H9 (cell line): ENCODE measurements at regions not wholly inside any gene's neighbourhood (a gene's known extent, or its start where the extent isn't known, plus 50 kb on each side); places are given as distances from the start of the nearest gene placed in this dataset.

Experiments used
- DNase-seq: peaks from one replicate; pipeline ENCODE4 v3.0.0-alpha.2; 2017
- H2AFZ ChIP-seq: one replicate; pipeline ENCODE4 v1.6.1; 2013; ENCODE audit warnings: mild to moderate bottlenecking, low read length, control low read depth, moderate library complexity
- H2AK5ac ChIP-seq: 2 replicates; pipeline ENCODE4 v1.6.1; 2013; ENCODE audit warnings: low read length, control low read depth, mixed read lengths; ENCODE audit not compliant: insufficient read length
- H2BK120ac ChIP-seq: one replicate; pipeline ENCODE4 v1.6.1; 2013; ENCODE audit warnings: low read depth, mild to moderate bottlenecking, low read length, control low read depth, inconsistent platforms; ENCODE audit not compliant: poor library complexity, severe bottlenecking
- H2BK12ac ChIP-seq: 2 replicates; pipeline ENCODE4 v1.6.1; 2013; ENCODE audit warnings: low read length, control low read depth, mixed read lengths, low read depth; ENCODE audit not compliant: insufficient read length
- H2BK15ac ChIP-seq: 2 replicates; pipeline ENCODE4 v1.6.1; 2013; ENCODE audit warnings: low read depth, low read length, control low read depth
- H2BK20ac ChIP-seq: one replicate; pipeline ENCODE4 v1.6.1; 2013; ENCODE audit warnings: low read depth, mild to moderate bottlenecking, low read length, control low read depth, inconsistent platforms; ENCODE audit not compliant: poor library complexity, severe bottlenecking
- H2BK5ac ChIP-seq: 2 replicates; pipeline ENCODE4 v1.6.1; 2013; ENCODE audit warnings: low read length, control low read depth, mixed read lengths; ENCODE audit not compliant: insufficient read length
- H3K14ac ChIP-seq: 2 replicates; pipeline ENCODE4 v1.6.1; 2013; ENCODE audit warnings: low read length, control low read depth; ENCODE audit not compliant: insufficient read depth
- H3K18ac ChIP-seq: 2 replicates; pipeline ENCODE4 v1.6.1; 2013; ENCODE audit warnings: low read depth, mild to moderate bottlenecking, mixed read lengths, low read length, control low read depth; ENCODE audit not compliant: insufficient read length
- H3K23ac ChIP-seq: 2 replicates; pipeline ENCODE4 v1.6.1; 2013; ENCODE audit warnings: low read length, control low read depth, mixed read lengths, low read depth; ENCODE audit not compliant: insufficient read length
- H3K23me2 ChIP-seq: 2 replicates; pipeline ENCODE4 v1.6.1; 2013; ENCODE audit warnings: low read depth, mild to moderate bottlenecking, mixed read lengths, low read length, control low read depth; ENCODE audit not compliant: insufficient read length, poor library complexity, severe bottlenecking
- H3K27ac ChIP-seq: 2 replicates; pipeline ENCODE4 v1.5.1; 2013; ENCODE audit warnings: low read length, control low read depth, mixed read lengths, low read depth; ENCODE audit not compliant: insufficient read length
- H3K27me3 ChIP-seq: 2 replicates; pipeline ENCODE4 v1.6.1; 2013; ENCODE audit warnings: low read length, control low read depth, inconsistent platforms; ENCODE audit not compliant: insufficient read depth
- H3K4ac ChIP-seq: 2 replicates; pipeline ENCODE4 v1.6.1; 2013; ENCODE audit warnings: low read depth, mild to moderate bottlenecking, control low read depth, inconsistent platforms, low read length, moderate library complexity
- H3K4me1 ChIP-seq: 2 replicates; pipeline ENCODE4 v1.6.1; 2013; ENCODE audit warnings: low read length, control low read depth, inconsistent platforms; ENCODE audit not compliant: insufficient read depth
- H3K4me2 ChIP-seq: 2 replicates; pipeline ENCODE4 v1.6.1; 2013; ENCODE audit warnings: low read length, control low read depth, mixed read lengths; ENCODE audit not compliant: insufficient read length, insufficient read depth
- H3K56ac ChIP-seq: 2 replicates; pipeline ENCODE4 v1.6.1; 2013; ENCODE audit warnings: low read depth, mild to moderate bottlenecking, mixed read lengths, low read length, control low read depth; ENCODE audit not compliant: insufficient read length
- H3K79me1 ChIP-seq: 2 replicates; pipeline ENCODE4 v1.6.1; 2013; ENCODE audit warnings: low read depth, mild to moderate bottlenecking, moderate library complexity, low read length, control low read depth, inconsistent platforms; ENCODE audit not compliant: insufficient read depth, poor library complexity, severe bottlenecking
- H3K79me2 ChIP-seq: 2 replicates; pipeline ENCODE4 v1.6.1; 2013; ENCODE audit warnings: low read length, control low read depth, inconsistent platforms; ENCODE audit not compliant: insufficient read depth
- H3K9ac ChIP-seq: 2 replicates; pipeline ENCODE4 v1.6.1; 2013; ENCODE audit warnings: low read length, control low read depth, mixed read lengths; ENCODE audit not compliant: insufficient read length; ENCODE audit errors: extremely low read depth
- H3K9me3 ChIP-seq: one replicate; pipeline ENCODE4 v1.6.1; 2013; ENCODE audit warnings: low read depth, low read length, inconsistent platforms; ENCODE audit not compliant: control insufficient read depth
- H3T11ph ChIP-seq: one replicate; pipeline ENCODE4 v1.6.1; 2013; ENCODE audit warnings: mild to moderate bottlenecking, low read length, control low read depth, inconsistent platforms
- H4K20me1 ChIP-seq: one replicate; pipeline ENCODE4 v1.6.1; 2013; ENCODE audit not compliant: control insufficient read depth, insufficient read length, insufficient read depth
- H4K5ac ChIP-seq: 2 replicates; pipeline ENCODE4 v1.6.1; 2013; ENCODE audit warnings: low read depth, mild to moderate bottlenecking, mixed read lengths, low read length, control low read depth; ENCODE audit not compliant: insufficient read length
- H4K8ac ChIP-seq: replicated peaks from 2 replicates; pipeline ENCODE4 v1.6.1; 2013; ENCODE audit warnings: low read length, control low read depth, mixed read lengths, low read depth; ENCODE audit not compliant: insufficient read length
- H4K91ac ChIP-seq: 2 replicates; pipeline ENCODE4 v1.6.1; 2013; ENCODE audit warnings: low read depth, mild to moderate bottlenecking, moderate library complexity, mixed read lengths, low read length, control low read depth; ENCODE audit not compliant: insufficient read length
- H3K27ac Mint-ChIP-seq, 3 experiments: 2 replicates in 2 of 3; 3 replicates in 1 of 3; pipeline ENCODE4 v1.8.0; 2020 to 2021; ENCODE audit warnings: mixed read lengths in 3 of 3, mild to moderate bottlenecking in 1 of 3, moderate library complexity in 1 of 3
- H3K27me3 Mint-ChIP-seq: 2 replicates; pipeline ENCODE4 v1.8.0; 2021; ENCODE audit warnings: low read depth, mild to moderate bottlenecking, moderate library complexity, mixed read lengths
- H3K36me3 Mint-ChIP-seq, 3 experiments: 2 replicates in 2 of 3; 3 replicates in 1 of 3; pipeline ENCODE4 v1.8.0; 2020 to 2021; ENCODE audit warnings: low read depth in 3 of 3, mixed read lengths in 3 of 3; ENCODE audit not compliant: insufficient read depth in 1 of 3
- H3K4me1 Mint-ChIP-seq, 2 experiments: 2 replicates each; pipeline ENCODE4 v1.8.0; 2020; ENCODE audit warnings: mixed read lengths in 2 of 2
- H3K4me3 Mint-ChIP-seq, 2 experiments: 2 replicates in 1 of 2; 3 replicates in 1 of 2; pipeline ENCODE4 v1.8.0; 2020 to 2021; ENCODE audit warnings: mild to moderate bottlenecking in 2 of 2, mixed read lengths in 2 of 2, moderate library complexity in 1 of 2
- H3K9me3 Mint-ChIP-seq, 2 experiments: 2 replicates in 1 of 2; 3 replicates in 1 of 2; pipeline ENCODE4 v1.8.0; 2020; ENCODE audit warnings: mild to moderate bottlenecking in 2 of 2, mixed read lengths in 2 of 2, moderate library complexity in 1 of 2
- WGBS: extraction: QIAGEN DNeasy Blood & Tissue Kit; methylation state at CpG from one replicate; pipeline ENCODE4 v1.1.7; 2013; ENCODE audit warnings: missing lambda C conversion rate, low lambda C conversion rate, mixed read lengths; ENCODE audit not compliant: insufficient read length; ENCODE audit errors: extremely low coverage; 5-methylcytosine and 5-hydroxymethylcytosine counted together
- TF ChIP-seq, protein P1 (sequence below): fragments of 200-600 bp; sonication (generic); conservative IDR thresholded peaks from 3 replicates; pipeline ENCODE4 v1.8.0; 2021; ENCODE audit warnings: antibody characterized with exemption, mild to moderate bottlenecking

DNA sequence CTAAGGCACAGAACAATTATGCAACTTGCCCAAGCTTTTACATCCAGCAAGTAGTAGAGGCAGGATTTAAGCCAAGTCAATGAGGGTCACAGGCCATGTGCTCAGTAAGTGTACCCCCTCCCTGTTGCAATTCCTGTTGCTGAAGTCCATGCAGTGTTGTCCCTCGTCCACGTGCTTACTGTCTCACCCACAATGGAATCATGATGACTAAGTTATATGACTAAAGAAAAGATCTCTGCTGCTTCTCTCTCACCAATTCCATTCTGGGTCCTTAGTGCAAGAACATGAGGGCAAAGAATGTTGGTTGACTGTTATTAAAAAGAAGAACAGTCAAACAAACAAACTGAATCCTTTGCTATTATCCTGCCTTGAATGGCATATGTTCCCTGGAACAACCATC, 233.6 kb upstream of the SLC24A2 start:
- no peak overlapping the region for H3K27ac ChIP-seq
- H3K14ac ChIP-seq = no peak overlapping the region; the same call in 1 of the 2 replicates
- no peaks in the 10 kb centered on the region for H3K9me3 ChIP-seq
- no peak overlapping the region for H3K4me2 ChIP-seq
- H3K18ac ChIP-seq = no peak overlapping the region
- H2AK5ac ChIP-seq = no peak overlapping the region
- H3K23ac ChIP-seq = no peak overlapping the region
- H2BK15ac ChIP-seq = no peak overlapping the region
- H3K4me1 ChIP-seq = no peaks in the 10 kb centered on the region; the same call in 1 of the 2 replicates
- H4K8ac ChIP-seq = no peak overlapping the region
- H3K23me2 ChIP-seq = no peaks in the 10 kb centered on the region
- no peak overlapping the region for H3K27ac Mint-ChIP-seq
- H3K79me1 ChIP-seq = no peaks in the 10 kb centered on the region
- no peaks in the 10 kb centered on the region; a peak in 1 of 7 replicates for H3K36me3 Mint-ChIP-seq
- no CpG with 5 or more reads among the region's 2 CpGs for WGBS
- H3K56ac ChIP-seq = no peak overlapping the region
- no peak overlapping the region for H2BK5ac ChIP-seq
- H2BK120ac ChIP-seq = no peak overlapping the region
- no peak for DNase-seq
- H4K91ac ChIP-seq = no peak overlapping the region
- H4K20me1 ChIP-seq = no peaks in the 10 kb centered on the region
- no peak overlapping the region for H4K5ac ChIP-seq
- TF ChIP-seq, protein P1, sequence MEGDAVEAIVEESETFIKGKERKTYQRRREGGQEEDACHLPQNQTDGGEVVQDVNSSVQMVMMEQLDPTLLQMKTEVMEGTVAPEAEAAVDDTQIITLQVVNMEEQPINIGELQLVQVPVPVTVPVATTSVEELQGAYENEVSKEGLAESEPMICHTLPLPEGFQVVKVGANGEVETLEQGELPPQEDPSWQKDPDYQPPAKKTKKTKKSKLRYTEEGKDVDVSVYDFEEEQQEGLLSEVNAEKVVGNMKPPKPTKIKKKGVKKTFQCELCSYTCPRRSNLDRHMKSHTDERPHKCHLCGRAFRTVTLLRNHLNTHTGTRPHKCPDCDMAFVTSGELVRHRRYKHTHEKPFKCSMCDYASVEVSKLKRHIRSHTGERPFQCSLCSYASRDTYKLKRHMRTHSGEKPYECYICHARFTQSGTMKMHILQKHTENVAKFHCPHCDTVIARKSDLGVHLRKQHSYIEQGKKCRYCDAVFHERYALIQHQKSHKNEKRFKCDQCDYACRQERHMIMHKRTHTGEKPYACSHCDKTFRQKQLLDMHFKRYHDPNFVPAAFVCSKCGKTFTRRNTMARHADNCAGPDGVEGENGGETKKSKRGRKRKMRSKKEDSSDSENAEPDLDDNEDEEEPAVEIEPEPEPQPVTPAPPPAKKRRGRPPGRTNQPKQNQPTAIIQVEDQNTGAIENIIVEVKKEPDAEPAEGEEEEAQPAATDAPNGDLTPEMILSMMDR = no peak
- no peak overlapping the region for H3K4me3 Mint-ChIP-seq
- H3K4me1 Mint-ChIP-seq = peaks cover 0 to 5% of the 10 kb centered on the region in 2 experiments; a peak in 1 of 4 replicates
- H3K27me3 ChIP-seq = no peaks in the 10 kb centered on the region
- no peak overlapping the region for H2BK20ac ChIP-seq
- H3K79me2 ChIP-seq = no peaks in the 10 kb centered on the region
- no peak overlapping the region for H3K4ac ChIP-seq
- no peak overlapping the region for H2BK12ac ChIP-seq
- no peak overlapping the region for H3K9ac ChIP-seq
- no peaks in the 10 kb centered on the region for H3K9me3 Mint-ChIP-seq
- no peaks in the 10 kb centered on the region for H3K27me3 Mint-ChIP-seq
- H3T11ph ChIP-seq = no peak overlapping the region
- no peak overlapping the region for H2AFZ ChIP-seq
